ENCODE measurements at regions not wholly inside any gene's neighbourhood (a gene's known extent, or its start where the extent isn't known, plus 50 kb on each side); places are given as distances from the start of the nearest gene placed in this dataset.

GRCh38 chr16:48895142-48895541, 285.2 kb upstream of the N4BP1 start:
- DNase-seq: no peak
- ChIA-PET POLR2A (no interaction called here), CTCF (no interaction called here)
- peak; percentile 69 for TF ChIP-seq REST (IDR thresholded peaks at IDR 0.05; ENCODE audit: low read depth, low read length)
- TF ChIP-seq NRF1 (IDR thresholded peaks at IDR 0.05; ENCODE audit: low read depth, low read length): no peak
- no peaks in the 10 kb centered on the region for H3K79me2 ChIP-seq (ENCODE audit: insufficient read depth)
- no peak overlapping the region for H3K4me2 ChIP-seq
- H3K9me2 ChIP-seq: no peaks in the 10 kb centered on the region
- H3K36me3 ChIP-seq (replicated peaks in 1 of 2; ENCODE audit: control insufficient read depth in 1 of 2, insufficient read depth in 2 of 2, low read length in 1 of 2): no peaks in the 10 kb centered on the region
- no peaks in the 10 kb centered on the region for H3K9me3 ChIP-seq
- H4K20me1 ChIP-seq (ENCODE audit: insufficient read depth): no peaks in the 10 kb centered on the region
- H3K4me3 ChIP-seq (ENCODE audit: low read depth in 2 of 2, low read length in 1 of 2): no peak overlapping the region
- no peaks in the 10 kb centered on the region for H3K4me1 ChIP-seq (ENCODE audit: control insufficient read depth in 1 of 2, insufficient read depth in 2 of 2, low read depth in 1 of 2, low read length in 1 of 2)
- H2AFZ ChIP-seq (ENCODE audit: low read depth): no peak overlapping the region
- no peaks in the 10 kb centered on the region for H3F3A ChIP-seq (replicated peaks; ENCODE audit: insufficient read depth)
- no peaks in the 10 kb centered on the region for H3K27me3 ChIP-seq (ENCODE audit: insufficient read depth)
- H3K9ac ChIP-seq: no peak overlapping the region
- WGBS (ENCODE audit: low lambda C conversion rate): 0% methylated on average over 3 of the region's 5 CpGs
- no peak overlapping the region for H3K27ac ChIP-seq (ENCODE audit: low read depth in 2 of 2, low read length in 1 of 2)

- Histone ChIP-seq H2AFZ (ENCODE audit: low read depth) (no peak overlapping the region), H3K4me2 (no peak overlapping the region), H3K9me3 (no peaks in the 10 kb centered on the region), H3K4me3 (ENCODE audit: low read depth in 2 of 2, low read length in 1 of 2) (no peak overlapping the region), H3K36me3 (replicated peaks in 1 of 2; ENCODE audit: control insufficient read depth in 1 of 2, insufficient read depth in 2 of 2, low read length in 1 of 2) (no peaks in the 10 kb centered on the region), H4K20me1 (ENCODE audit: insufficient read depth) (no peaks in the 10 kb centered on the region), H3F3A (replicated peaks; ENCODE audit: insufficient read depth) (no peaks in the 10 kb centered on the region), H3K9ac (no peak overlapping the region), H3K79me2 (ENCODE audit: insufficient read depth) (no peaks in the 10 kb centered on the region), H3K27me3 (ENCODE audit: insufficient read depth) (no peaks in the 10 kb centered on the region), H3K27ac (ENCODE audit: low read depth in 2 of 2, low read length in 1 of 2) (no peak overlapping the region), H3K9me2 (no peaks in the 10 kb centered on the region), H3K4me1 (ENCODE audit: control insufficient read depth in 1 of 2, insufficient read depth in 2 of 2, low read depth in 1 of 2, low read length in 1 of 2) (no peaks in the 10 kb centered on the region)
- ChIA-PET POLR2A (no interaction called here), CTCF (no interaction called here)
- DNase-seq: no peak
- WGBS (ENCODE audit: low lambda C conversion rate): 47% methylated on average over 2 of the region's 2 CpGs
- TF ChIP-seq FOXM1 (IDR thresholded peaks at IDR 0.05; ENCODE audit: low read depth) (no peak), USF1 (IDR thresholded peaks at IDR 0.05; ENCODE audit: borderline replicate concordance, low read depth) (peak; percentile 23; the same call in 1 of the 2 replicates), POLR2AphosphoS5 (IDR thresholded peaks at IDR 0.05; ENCODE audit: low read depth, low read length) (no peak), TCF12 (IDR thresholded peaks at IDR 0.05) (no peak)
Observed at GRCh38 chr16:48892893-48893292, 282.9 kb upstream of the N4BP1 start.

- ChIA-PET POLR2A (no interaction called here), CTCF (no interaction called here)
- Histone ChIP-seq H3K4me3 (ENCODE audit: low read depth in 2 of 2, low read length in 1 of 2) (no peak overlapping the region), H3K4me1 (ENCODE audit: control insufficient read depth in 1 of 2, insufficient read depth in 2 of 2, low read depth in 1 of 2, low read length in 1 of 2) (no peaks in the 10 kb centered on the region), H3K79me2 (ENCODE audit: insufficient read depth) (no peaks in the 10 kb centered on the region), H3K9ac (no peak overlapping the region), H3K27ac (ENCODE audit: low read depth in 2 of 2, low read length in 1 of 2) (no peak overlapping the region), H3F3A (replicated peaks; ENCODE audit: insufficient read depth) (no peaks in the 10 kb centered on the region), H3K9me2 (no peaks in the 10 kb centered on the region), H2AFZ (ENCODE audit: low read depth) (no peak overlapping the region), H3K27me3 (ENCODE audit: insufficient read depth) (no peaks in the 10 kb centered on the region), H3K36me3 (replicated peaks in 1 of 2; ENCODE audit: control insufficient read depth in 1 of 2, insufficient read depth in 2 of 2, low read length in 1 of 2) (no peaks in the 10 kb centered on the region), H4K20me1 (ENCODE audit: insufficient read depth) (no peaks in the 10 kb centered on the region), H3K9me3 (no peaks in the 10 kb centered on the region), H3K4me2 (no peak overlapping the region)
- WGBS (ENCODE audit: low lambda C conversion rate): 5% methylated on average over 9 of the region's 9 CpGs
- DNase-seq: no peak
- TF ChIP-seq FOXM1 (IDR thresholded peaks at IDR 0.05; ENCODE audit: low read depth) (no peak), EZH2phosphoT487 (IDR thresholded peaks at IDR 0.05; ENCODE audit: borderline replicate concordance, low read depth) (no peak), GATA2 (CRISPR knock-in tag; IDR thresholded peaks at IDR 0.05) (no peak), PBX3 (IDR thresholded peaks at IDR 0.05) (no peak), EP300 (IDR thresholded peaks at IDR 0.05; ENCODE audit: borderline replicate concordance in 1 of 2, low read depth in 1 of 2, low read length in 1 of 2) (no peak), SIN3A (IDR thresholded peaks at IDR 0.05; ENCODE audit: borderline replicate concordance, low read depth, low read length) (no peak), MEF2A (IDR thresholded peaks at IDR 0.05; ENCODE audit: borderline replicate concordance, low read depth) (no peak), RCOR1 (IDR thresholded peaks at IDR 0.05; ENCODE audit: low read length) (no peak), NFIC (IDR thresholded peaks at IDR 0.05; ENCODE audit: borderline replicate concordance) (no peak), JUND (IDR thresholded peaks at IDR 0.05) (no peak), CTCF (IDR thresholded peaks at IDR 0.05) (no peak), YY1 (IDR thresholded peaks at IDR 0.05; ENCODE audit: low read depth) (no peak)
Observed at GRCh38 chr16:48887646-48888210, 277.7 kb upstream of the N4BP1 start.
